H1 (cell line): ENCODE measurements at regions not wholly inside any gene's neighbourhood (a gene's known extent, or its start where the extent isn't known, plus 50 kb on each side); places are given as distances from the start of the nearest gene placed in this dataset.

Source experiments
- ATF2 ChIP-seq: IDR thresholded peaks from 2 replicates; pipeline ENCODE4 v1.6.1; 2012; ENCODE audit warnings: low read length, inconsistent platforms
- BACH1 ChIP-seq: IDR thresholded peaks from 2 replicates; pipeline ENCODE4 v1.6.1; 2012; ENCODE audit warnings: low read length, improper control_type of control experiment
- CHD7 ChIP-seq: fragments of 300-600 bp; sonication (generic); IDR thresholded peaks from 2 replicates; pipeline ENCODE4 v1.7.1; 2012; ENCODE audit warnings: low read length, moderate library complexity, mild to moderate bottlenecking, inconsistent platforms; ENCODE audit not compliant: insufficient replicate concordance
- CREB1 ChIP-seq: IDR thresholded peaks from 2 replicates; pipeline ENCODE4 v1.6.1; 2012; ENCODE audit warnings: inconsistent platforms
- E2F6 ChIP-seq: IDR thresholded peaks from 2 replicates; pipeline ENCODE4 v1.6.1; 2012; ENCODE audit warnings: inconsistent platforms
- JUND ChIP-seq: IDR thresholded peaks from 2 replicates; pipeline ENCODE4 v1.6.1; 2011; ENCODE audit warnings: mild to moderate bottlenecking, improper control_type of control experiment, low read length
- MAFK ChIP-seq: IDR thresholded peaks from 2 replicates; pipeline ENCODE4 v1.6.1; 2012; ENCODE audit warnings: low read depth, mild to moderate bottlenecking, improper control_type of control experiment, low read length
- NRF1 ChIP-seq: IDR thresholded peaks from 2 replicates; pipeline ENCODE4 v1.6.1; 2011; ENCODE audit warnings: mild to moderate bottlenecking, low read depth, low read length, improper control_type of control experiment
- POLR2AphosphoS5 ChIP-seq: IDR thresholded peaks from 2 replicates; pipeline ENCODE4 v1.6.1; 2011; ENCODE audit warnings: low read depth, low read length
- TBP ChIP-seq: IDR thresholded peaks from 2 replicates; pipeline ENCODE4 v1.6.1; 2011; ENCODE audit warnings: low read depth, low read length, improper control_type of control experiment
- ZNF274 ChIP-seq: IDR thresholded peaks from 2 replicates; pipeline ENCODE4 v1.7.0; 2012; ENCODE audit warnings: low read length, borderline replicate concordance; ENCODE audit errors: extremely low read depth

- TF ChIP-seq CHD7 (no peak), ZNF274 (no peak), POLR2AphosphoS5 (no peak), E2F6 (no peak), NRF1 (no peak), TBP (no peak), CREB1 (no peak), ATF2 (no peak), MAFK (no peak), BACH1 (no peak), JUND (no peak)
These were observed 106.3 kb upstream of the GDF10 start (continued) for GRCh38 chr10:47193666-47194065.
